DMS53 treated with DMSO at 0.1 percent for 48 hours (cell line): ENCODE measurements at regions not wholly inside any gene's neighbourhood (a gene's known extent, or its start where the extent isn't known, plus 50 kb on each side); places are given as distances from the start of the nearest gene placed in this dataset.
"Not testable (repeated sequence)": the region's sequence is repeated elsewhere in the genome, so short reads cannot be mapped to it uniquely, and the experiment has no call there.

Experiments used
- DNase-seq: peaks from one replicate; lab custom pipeline; 2025; ENCODE audit not compliant: unreplicated experiment; lab: John Stamatoyannopoulos, UW

GRCh38 chr14:85054178-85054577 is 475.8 kb upstream of the FLRT2 start:
- no peak for DNase-seq

DNA sequence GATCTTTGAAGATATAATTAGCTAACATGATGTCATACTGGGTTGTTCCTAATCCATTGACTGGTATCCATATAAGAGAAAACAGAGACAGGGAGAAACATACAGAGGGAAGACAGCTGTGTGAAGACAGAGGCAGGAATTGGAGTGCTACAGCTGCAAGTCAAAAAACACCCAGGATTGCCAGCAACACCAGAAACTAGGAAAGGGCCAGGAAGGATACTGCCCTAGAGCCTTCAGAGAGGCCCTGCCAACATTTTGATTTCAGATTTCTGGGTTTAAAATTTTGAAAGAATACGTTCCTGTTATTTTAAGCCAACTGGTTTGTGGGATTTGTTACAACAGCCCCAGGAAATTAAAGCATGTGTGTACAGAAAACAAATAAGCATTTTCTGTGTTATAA is 473.7 kb upstream of the FLRT2 start:
- no peak for DNase-seq

DNA sequence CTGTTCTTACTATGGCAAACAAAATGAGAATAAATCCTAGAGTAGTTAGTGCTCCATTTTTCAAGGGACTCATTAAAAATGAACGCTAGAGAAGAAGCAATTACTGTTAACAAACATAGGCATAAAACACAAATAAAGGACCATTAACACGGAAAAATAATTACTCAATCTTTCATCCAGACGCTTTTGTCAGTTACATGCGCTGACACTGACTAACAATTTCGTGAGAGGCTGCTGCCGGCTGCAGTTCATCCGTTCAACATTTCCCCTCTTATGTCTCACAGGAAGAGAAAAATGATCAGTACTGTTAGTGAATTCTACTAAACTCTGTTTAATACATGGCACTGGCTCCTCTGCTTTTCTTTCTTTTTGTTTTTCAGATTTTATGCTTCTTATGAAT is 472.7 kb upstream of the FLRT2 start:
- no peak for DNase-seq

GRCh38 chr14:85058150-85058549 is 471.8 kb upstream of the FLRT2 start:
- no peak for DNase-seq

DNA sequence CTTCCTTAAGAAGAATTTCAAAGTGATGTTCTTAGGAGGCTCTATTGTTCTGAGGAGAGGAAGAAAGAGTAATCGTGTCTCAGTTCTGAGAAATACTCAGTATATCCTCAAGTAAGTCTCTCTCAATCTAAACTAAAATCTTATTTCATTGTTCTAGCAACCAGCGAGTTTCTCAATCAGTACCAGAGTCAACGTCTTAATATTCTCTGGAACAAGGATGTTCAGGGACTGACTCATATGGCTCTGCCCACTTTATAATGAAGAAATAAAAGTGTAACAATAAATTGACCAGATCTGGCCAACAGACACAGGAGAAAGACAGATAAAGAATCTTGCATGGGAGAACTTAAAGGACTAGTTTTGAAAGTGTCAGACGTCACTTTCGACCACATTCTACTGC is 469.8 kb upstream of the FLRT2 start:
- DNase-seq, result no peak

DNA sequence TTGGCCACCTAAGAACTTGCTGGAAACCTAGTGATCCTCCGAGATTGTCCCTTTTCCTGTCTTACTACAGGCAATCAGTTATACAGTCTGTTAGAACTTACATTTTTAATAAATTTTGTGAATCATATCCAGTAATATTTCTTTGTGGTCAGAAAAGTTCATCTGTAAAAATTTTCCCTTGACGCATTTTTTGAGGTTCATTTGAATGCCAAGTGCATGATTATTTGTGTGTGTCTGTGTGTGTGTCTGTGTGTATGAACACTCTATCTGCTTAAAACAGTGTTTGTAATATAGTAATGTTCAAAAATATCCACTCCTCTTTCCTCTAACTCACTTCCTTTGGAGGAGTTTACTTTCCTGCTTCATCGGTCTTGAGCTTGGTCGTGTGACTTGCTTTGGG is 468.7 kb upstream of the FLRT2 start:
- no peak for DNase-seq

GRCh38 chr14:85063747-85064146 is 466.2 kb upstream of the FLRT2 start:
- no peak for DNase-seq

- DNase-seq, result no peak
Measured at GRCh38 chr14:85071447-85071846, 458.5 kb upstream of the FLRT2 start.

DNA sequence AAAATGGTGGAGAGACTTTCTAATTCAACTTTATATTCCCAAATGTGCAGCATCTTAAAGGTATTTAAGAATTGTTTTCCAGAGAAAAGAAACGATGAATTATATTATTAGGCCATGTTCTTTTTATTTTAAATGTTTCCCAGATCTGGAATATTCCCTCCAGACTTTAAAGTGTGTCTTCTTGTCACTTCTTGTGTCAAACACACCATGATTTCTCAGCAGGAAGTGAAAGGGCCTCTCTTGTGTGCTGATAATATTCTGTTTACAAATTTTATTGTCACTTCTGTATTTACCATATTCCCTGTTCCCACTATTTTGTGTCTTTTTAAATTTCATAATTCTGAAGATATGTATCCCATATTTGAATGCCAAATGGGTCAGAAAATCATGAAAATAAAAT is 455.0 kb upstream of the FLRT2 start:
- DNase-seq, result no peak

GRCh38 chr14:85075694-85076476 is 454.1 kb upstream of the FLRT2 start:
- DNase-seq, result no peak

- not testable (repeated sequence) for DNase-seq
Measured at GRCh38 chr14:85077716-85078115, 452.2 kb upstream of the FLRT2 start.

- DNase-seq, result no peak
Measured at GRCh38 chr14:85079842-85080730, 449.9 kb upstream of the FLRT2 start.

- DNase-seq, result no peak
Measured at GRCh38 chr14:85084344-85084743, 445.6 kb upstream of the FLRT2 start.

DNA sequence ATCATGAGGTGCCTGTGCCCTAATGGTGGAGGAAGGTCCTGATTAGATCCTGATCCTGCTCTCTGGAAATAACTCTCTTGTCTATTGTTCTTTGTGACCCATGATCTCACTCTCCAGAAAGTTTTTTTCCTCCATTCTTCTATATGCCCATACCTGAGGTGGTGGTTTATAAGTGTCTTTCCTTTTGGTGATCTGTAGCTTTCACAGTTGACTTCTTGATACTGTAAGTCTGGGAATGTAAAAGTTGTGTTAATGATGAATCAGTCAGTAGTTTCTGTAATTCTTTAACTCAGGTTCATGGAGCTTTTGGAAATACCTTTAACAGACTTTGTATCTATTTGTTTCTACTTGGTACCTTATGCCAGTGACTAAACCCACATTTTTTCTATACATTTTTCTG is 444.0 kb upstream of the FLRT2 start:
- no peak for DNase-seq

GRCh38 chr14:85087201-85087600 is 442.7 kb upstream of the FLRT2 start:
- no peak for DNase-seq

GRCh38 chr14:85088192-85088591 is 441.8 kb upstream of the FLRT2 start:
- DNase-seq, result no peak

GRCh38 chr14:85090681-85091080 is 439.3 kb upstream of the FLRT2 start:
- no peak for DNase-seq

GRCh38 chr14:85093631-85094330 is 436.2 kb upstream of the FLRT2 start:
- no peak for DNase-seq

DNA sequence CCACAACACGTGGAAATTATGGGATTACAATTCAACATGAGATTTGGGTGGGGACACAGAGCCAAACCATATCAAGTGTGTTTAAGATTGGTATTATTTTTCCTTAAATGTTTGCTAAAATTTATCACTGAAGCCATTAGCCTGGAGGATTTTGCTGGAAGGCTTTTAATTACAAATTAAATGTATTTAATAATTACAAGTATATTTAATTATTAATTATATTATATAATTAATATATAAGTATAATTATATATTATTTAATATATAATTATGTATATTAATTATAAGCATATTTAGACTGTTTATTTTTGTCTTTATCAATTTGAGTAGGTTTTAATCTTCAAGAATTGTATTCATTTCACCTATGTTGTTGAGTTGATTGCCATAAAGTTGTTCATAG is 427.4 kb upstream of the FLRT2 start:
- DNase-seq, result no peak

DNA sequence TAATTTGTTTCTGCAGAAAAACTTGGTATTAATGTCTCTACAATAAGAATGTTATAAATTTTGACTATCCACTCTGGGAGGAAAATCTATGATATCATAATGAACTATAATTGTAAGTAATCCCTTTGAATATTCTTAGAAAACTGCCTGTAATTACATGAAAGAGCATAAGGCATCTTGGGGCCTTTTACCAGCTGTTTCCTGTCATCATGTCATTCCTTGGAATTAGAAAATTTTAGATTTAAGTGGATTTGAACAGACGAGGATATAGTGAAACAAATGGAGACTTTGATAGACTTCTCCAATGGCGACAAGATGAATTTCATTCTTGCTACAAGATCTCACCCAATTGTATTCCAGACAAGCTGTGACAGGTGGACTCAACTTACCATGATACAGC is 423.4 kb upstream of the FLRT2 start:
- DNase-seq, result no peak

GRCh38 chr14:85112762-85113161 is 417.2 kb upstream of the FLRT2 start:
- no peak for DNase-seq

GRCh38 chr14:85115921-85116320 is 414.0 kb upstream of the FLRT2 start:
- no peak for DNase-seq
